H1 (cell line): ENCODE measurements at regions not wholly inside any gene's neighbourhood (a gene's known extent, or its start where the extent isn't known, plus 50 kb on each side); places are given as distances from the start of the nearest gene placed in this dataset.
"Not testable (repeated sequence)": the region's sequence is repeated elsewhere in the genome, so short reads cannot be mapped to it uniquely, and the experiment has no call there.

ENCODE experiments used
- MAX ChIP-seq: IDR thresholded peaks from 2 replicates; pipeline ENCODE4 v1.6.1; 2012; ENCODE audit warnings: inconsistent platforms
- PHF8 ChIP-seq: fragments of 200-600 bp; sonication (generic); conservative IDR thresholded peaks from 2 replicates; pipeline ENCODE4 v1.7.1; 2012; ENCODE audit warnings: low read depth, mild to moderate bottlenecking, inconsistent platforms, low read length, moderate library complexity

GRCh38 chr15:84120903-84121302, 114.7 kb upstream of the GOLGA6L4 start:
- TF ChIP-seq MAX, PHF8: not testable (repeated sequence)
